ENCODE measurements at regions not wholly inside any gene's neighbourhood (a gene's known extent, or its start where the extent isn't known, plus 50 kb on each side); places are given as distances from the start of the nearest gene placed in this dataset.

DNA sequence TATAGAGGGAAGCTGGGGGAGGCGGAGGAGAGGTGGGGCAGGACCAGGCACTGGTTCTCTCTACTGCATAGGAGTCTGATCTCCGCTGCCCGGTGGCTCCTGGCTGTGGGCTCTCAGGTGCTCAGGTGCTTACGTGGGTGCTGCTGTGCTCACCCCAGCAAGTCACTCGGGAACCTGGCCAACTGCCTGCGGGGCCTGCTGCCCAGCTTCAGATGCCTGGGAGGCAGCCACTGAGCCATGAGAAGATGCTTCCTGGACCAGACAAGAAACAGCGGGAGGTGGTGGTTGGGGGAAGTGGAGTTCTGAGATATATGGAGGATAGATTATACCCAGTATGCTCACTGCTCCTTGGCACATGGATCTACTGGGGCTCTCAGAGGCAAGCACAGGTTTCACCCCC lies 1303.4 kb downstream of the TBC1D22A start:
- TF ChIP-seq, protein P1, sequence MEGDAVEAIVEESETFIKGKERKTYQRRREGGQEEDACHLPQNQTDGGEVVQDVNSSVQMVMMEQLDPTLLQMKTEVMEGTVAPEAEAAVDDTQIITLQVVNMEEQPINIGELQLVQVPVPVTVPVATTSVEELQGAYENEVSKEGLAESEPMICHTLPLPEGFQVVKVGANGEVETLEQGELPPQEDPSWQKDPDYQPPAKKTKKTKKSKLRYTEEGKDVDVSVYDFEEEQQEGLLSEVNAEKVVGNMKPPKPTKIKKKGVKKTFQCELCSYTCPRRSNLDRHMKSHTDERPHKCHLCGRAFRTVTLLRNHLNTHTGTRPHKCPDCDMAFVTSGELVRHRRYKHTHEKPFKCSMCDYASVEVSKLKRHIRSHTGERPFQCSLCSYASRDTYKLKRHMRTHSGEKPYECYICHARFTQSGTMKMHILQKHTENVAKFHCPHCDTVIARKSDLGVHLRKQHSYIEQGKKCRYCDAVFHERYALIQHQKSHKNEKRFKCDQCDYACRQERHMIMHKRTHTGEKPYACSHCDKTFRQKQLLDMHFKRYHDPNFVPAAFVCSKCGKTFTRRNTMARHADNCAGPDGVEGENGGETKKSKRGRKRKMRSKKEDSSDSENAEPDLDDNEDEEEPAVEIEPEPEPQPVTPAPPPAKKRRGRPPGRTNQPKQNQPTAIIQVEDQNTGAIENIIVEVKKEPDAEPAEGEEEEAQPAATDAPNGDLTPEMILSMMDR (IDR thresholded peaks at IDR 0.05): no peak
- no peak for TF ChIP-seq POLR2A (IDR thresholded peaks at IDR 0.05)

Measured in esophagus squamous epithelium (tissue), 4 donors.